GM19397 (cell line): ENCODE measurements at regions not wholly inside any gene's neighbourhood (a gene's known extent, or its start where the extent isn't known, plus 50 kb on each side); places are given as distances from the start of the nearest gene placed in this dataset.

Experiments
- ATAC-seq: cut with Tn5 transposase; IDR thresholded peaks from one replicate; pipeline ENCODE4 v1.9.1; 2021; ENCODE audit warnings: mild to moderate bottlenecking, moderate library complexity; ENCODE audit not compliant: unreplicated experiment

DNA sequence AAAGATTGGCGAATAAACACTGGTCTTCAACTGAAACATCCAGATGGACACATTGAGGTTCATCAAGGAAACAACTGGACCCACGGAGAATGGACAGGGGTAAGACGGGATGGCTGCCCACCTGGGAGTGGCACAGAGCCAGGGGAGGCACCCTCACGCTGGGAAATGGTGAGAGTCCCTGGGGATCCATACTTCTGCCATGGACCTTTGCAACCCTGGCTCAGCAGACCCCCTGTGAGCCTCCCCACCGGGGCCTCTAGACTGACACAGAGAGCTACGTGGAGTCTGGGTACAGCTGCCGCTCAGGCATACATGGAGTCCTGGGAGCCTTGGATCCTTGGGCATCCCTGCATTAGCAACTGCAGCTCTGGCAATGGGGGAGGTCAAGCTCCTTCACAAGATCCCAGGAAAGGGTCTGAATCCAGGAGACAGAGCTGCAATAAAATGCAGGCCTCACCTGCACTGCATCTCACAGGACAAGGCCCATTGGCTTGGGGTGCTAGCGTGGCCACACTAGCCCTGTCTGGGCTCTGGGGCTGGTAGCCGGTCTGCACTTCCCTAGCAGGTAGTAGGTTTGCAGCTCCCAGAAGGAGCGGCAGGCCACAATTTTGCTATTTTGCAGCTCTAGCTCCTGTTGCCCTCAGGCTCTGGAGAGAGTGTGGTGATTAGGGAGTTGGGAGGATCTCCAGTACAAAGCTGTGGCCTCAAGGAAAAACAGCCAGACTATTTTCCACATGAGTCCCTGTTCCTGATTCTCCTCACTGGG, 496.4 kb upstream of the LRRC4C start:
- no peak for ATAC-seq

DNA sequence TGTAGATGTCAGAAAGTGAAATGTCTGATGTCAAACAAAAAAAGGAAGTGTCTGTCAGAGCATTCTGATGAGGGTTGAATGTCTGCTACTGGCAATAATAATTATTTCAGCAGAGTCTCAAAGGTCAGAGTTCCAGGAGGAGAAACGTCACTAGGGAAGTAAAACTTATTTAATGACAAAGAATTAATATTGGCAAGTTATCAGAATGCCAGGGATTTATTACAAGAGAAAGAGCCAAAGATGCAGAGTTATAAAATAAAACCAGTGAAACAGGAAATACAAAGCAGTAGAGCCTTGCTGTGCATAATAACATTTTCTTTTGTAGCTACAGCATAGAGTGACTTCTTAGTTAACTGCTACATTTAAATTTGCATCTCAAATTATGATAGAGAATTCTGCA, 504.0 kb upstream of the LRRC4C start:
- no peak for ATAC-seq

- ATAC-seq = no peak
Measured at GRCh38 chr11:41970681-41971080, 511.2 kb upstream of the LRRC4C start.

DNA sequence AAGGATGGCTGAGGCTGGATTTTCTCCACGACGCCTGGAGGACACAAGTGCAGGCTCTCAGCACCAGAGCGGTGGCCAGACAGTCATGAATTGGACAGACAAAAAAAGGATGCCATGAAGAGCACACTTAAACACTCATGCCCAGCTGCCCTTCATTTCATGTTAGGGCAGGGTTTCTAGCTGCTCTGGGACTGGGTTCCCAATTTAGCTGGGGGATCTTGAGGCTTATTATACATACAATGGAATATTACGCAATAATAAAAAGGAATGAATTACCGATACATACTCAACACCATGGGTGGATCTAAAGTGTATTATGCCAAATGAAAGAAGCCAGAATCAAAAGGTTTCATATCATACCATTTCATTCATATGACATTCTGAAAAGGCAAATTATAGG, 512.1 kb upstream of the LRRC4C start:
- no peak for ATAC-seq

DNA sequence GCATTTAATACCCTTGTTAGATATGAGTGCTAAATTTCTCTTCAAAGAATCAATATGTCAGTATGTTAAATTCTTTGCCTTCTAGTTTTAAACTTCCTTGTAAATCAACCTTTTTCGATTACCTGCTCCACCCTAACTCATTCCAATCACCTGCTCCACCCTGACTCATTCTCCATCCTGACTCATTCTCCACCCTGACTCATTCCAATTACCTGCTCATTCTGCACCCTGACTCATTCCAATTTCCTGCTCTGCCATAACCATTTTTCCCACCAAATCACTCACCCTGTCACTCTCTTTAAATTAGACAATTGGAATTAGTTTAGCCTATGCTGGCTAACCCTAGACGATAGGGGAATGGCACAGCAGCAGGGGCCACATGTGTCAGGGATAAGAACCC, 519.5 kb upstream of the LRRC4C start:
- ATAC-seq = no peak

- no peak for ATAC-seq
Measured at GRCh38 chr11:41980741-41981140, 521.3 kb upstream of the LRRC4C start.

DNA sequence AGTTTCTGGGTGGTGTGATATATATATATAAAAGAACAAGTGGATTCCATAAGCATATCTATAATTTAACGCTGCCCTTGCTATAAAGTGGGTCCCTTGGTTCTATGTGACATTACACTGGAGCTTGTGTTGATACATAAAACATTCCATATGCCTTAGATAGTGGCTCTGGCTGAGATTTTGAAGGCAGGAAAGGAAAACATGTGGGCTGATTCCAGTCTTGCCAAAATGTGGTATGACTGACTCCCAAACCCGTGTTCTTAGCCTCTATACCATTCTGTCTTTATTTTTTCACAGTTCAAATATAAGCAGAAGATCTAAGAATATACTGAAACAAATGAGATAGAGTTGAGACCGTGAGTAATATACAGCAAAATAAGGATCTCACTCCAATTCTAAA, 522.8 kb upstream of the LRRC4C start:
- no peak for ATAC-seq

- ATAC-seq = no peak
Measured at GRCh38 chr11:41982975-41983374, 523.5 kb upstream of the LRRC4C start.

GRCh38 chr11:41983475-41983874, 524.0 kb upstream of the LRRC4C start:
- ATAC-seq = no peak

DNA sequence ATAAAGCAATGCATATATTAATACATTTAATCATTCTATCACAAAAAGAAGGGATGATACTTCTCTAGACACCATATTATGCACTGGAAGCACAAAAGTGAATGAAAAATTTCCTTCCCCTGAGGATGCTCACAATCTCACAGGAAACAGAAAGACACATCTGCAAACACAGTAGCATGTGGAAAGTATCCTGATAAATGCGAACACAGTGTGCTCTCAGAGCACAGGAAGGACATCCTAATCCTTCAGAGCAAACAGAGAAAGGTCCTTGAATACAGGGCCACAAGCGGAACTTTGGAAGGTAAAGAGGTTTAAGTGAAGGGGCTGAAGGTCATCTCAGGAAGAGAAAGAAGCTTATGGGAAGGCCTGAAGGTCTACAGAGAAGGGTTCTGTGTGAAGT, 524.6 kb upstream of the LRRC4C start:
- no peak for ATAC-seq

GRCh38 chr11:41985799-41986198, 526.3 kb upstream of the LRRC4C start:
- ATAC-seq = no peak

DNA sequence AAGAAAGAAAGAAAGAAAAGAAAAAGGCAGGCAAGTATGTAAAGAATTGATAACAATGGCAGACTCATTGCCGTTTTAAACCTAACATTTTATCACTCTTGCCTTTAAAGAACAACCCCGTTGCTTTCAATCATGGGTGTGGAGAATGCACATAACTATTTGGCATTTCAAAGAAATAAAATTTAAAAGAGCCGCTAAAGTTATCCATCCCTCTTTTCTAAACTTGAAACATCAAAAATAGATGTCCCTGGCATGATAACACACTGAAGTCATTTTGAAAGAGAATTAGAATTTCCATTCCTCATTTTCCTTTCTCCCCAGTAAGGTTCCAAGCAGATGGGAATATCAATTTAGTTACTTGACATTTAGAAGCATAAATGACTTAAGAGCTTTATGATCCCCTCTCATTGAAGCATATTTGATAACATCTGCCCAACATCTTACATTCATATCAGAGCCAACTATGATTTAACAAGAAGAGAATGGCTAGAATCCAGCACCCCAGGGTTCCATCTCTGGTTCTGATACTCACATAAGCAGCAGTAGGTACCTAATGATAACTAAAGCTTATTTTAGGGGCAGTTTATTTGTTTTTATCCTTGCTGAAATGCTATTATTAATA, 529.6 kb upstream of the LRRC4C start:
- ATAC-seq = no peak

- ATAC-seq = no peak
Measured at GRCh38 chr11:41989823-41990380, 530.5 kb upstream of the LRRC4C start.

- no peak for ATAC-seq
Measured at GRCh38 chr11:41996533-41996932, 537.1 kb upstream of the LRRC4C start.

- ATAC-seq = no peak
Measured at GRCh38 chr11:41997844-41998401, 538.5 kb upstream of the LRRC4C start.

DNA sequence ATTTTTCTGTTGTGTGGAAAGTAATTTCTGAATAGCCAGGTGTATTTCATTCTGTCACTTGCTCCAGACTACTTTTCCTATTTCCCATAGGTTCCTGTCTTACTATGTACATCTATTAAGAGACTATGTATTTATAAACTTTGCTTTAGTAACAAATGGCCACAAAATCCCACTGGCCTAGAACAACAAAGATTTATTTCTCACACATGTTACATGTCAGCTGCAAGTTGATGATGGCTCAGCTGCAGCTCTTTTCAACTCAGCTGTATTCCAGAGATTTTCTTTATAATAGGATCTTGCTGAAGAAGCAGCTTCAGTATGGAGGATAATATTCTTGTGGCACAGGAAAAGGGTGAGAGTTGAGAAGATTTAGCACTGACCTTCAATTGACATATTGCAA, 539.6 kb upstream of the LRRC4C start:
- no peak for ATAC-seq

DNA sequence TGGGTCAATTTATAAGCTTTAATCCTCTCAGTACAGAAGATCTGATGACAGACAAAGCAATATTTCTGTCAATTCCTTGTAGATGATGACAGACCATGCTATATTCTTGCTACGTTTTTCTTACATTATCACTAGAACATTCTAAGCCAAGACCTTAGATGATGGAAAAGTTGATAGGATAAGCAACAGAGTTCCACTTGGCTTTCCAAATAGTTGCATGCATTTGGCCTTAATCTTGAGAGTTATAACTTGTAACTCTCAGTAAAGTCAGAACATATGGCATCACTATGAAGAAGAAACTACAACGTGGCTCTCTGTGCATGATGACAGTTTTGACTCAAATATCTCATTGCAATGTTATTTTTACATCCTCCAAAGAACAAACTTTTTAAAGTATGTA, 544.3 kb upstream of the LRRC4C start:
- ATAC-seq = no peak

DNA sequence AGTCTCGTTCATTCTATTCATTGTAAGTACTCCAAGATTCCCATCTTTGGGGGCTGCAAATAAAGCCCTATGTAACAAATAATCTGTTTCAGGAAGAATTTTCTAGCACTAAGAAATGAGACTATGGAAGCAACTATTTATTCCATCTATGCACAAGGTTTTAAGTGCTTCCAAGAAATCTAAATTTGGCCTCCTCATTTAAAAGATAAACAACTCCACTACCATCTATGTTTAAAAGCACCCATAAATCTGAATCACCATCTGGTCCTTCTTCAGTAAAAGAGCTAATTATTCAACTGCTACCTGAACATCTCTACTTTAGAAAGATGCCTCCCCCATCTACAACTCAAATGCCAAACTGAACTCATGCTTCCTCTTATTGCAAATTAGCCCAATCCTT, 547.3 kb upstream of the LRRC4C start:
- no peak for ATAC-seq

DNA sequence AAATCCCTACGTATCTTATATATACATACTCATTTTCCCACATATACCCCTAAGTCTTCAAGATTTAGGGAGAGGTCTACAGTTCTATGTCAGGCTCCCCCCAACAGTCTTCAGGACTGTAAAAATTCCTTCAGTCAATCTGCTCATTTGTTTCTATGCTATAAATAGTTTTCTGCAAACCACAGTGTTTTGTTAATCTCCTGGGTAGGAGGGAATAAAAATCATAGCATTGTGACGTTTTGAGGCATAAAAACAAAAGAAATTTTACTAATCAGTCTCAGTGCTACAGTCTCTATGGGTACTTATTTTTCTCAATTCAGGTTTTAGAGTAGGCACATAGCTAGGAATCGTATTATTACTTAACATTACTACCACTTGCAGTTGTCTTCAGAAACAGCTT, 552.8 kb upstream of the LRRC4C start:
- ATAC-seq = no peak

DNA sequence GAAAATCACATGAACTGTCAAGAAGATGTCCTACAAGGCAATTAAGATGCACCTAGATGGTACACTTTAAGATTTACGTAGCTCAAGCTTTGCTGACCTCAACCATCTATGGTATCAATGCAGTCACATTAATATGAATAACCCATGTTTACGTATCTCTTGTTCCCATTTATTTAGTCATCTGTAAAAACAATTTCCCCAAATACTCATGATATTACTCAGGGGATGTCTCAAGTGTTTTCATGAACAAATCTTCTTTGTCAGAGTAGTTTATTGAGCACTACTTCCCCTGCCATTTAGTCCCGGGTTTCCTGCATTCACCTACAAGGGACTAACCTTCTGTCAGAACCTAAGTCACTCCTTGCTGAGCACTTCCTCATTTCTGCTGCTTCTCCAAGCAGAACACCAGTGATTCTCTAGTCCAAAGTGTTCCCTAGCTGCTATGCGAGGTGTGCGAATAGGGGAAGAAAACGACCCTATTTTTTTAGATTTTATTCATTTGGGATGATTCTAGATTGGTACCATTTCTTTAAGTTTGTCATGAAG, 554.3 kb upstream of the LRRC4C start:
- no peak for ATAC-seq

DNA sequence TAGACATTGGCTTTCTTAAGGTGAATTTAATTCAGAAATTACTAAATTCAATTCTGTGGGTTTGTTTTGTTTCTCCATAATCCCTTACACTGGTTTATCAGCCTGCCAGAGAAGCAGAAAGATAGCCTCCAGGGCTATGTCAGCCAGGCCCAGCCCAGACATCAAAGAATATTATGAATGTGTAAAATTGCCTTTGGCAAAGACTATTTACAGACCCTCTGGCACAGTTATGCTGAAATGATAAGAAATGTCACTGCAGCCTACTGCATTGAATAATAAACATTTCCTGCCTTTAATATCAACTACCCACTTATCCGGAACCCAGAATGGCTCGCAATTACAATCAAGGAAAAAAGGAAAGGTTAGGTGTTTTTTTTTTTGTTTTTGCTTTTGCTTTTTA, 562.5 kb upstream of the LRRC4C start:
- ATAC-seq = no peak

- ATAC-seq = no peak
Measured at GRCh38 chr11:42023267-42023666, 563.8 kb upstream of the LRRC4C start.
